Mesenchymal stem cell (in vitro differentiated cells and primary cell): ENCODE measurements at regions not wholly inside any gene's neighbourhood (a gene's known extent, or its start where the extent isn't known, plus 50 kb on each side); places are given as distances from the start of the nearest gene placed in this dataset.

Source experiments
- DNase-seq: peaks from one replicate; pipeline ENCODE4 v3.0.0-alpha.2; 2013
- H2AFZ ChIP-seq: one replicate; pipeline ENCODE4 v1.6.1; 2013; ENCODE audit warnings: low read depth, mild to moderate bottlenecking, control low read depth, inconsistent platforms, low read length, moderate library complexity
- H2AK5ac ChIP-seq: 2 replicates; pipeline ENCODE4 v1.6.1; 2013; ENCODE audit warnings: low read length, moderate library complexity, mild to moderate bottlenecking, inconsistent platforms; ENCODE audit not compliant: severe bottlenecking
- H2BK120ac ChIP-seq: one replicate; pipeline ENCODE4 v1.6.1; 2013; ENCODE audit warnings: low read depth, mild to moderate bottlenecking, inconsistent platforms, low read length, moderate library complexity
- H2BK12ac ChIP-seq, 2 experiments: one replicate each; pipeline ENCODE4 v1.6.1; 2013; ENCODE audit warnings: inconsistent platforms in 2 of 2, low read length in 2 of 2, mild to moderate bottlenecking in 2 of 2, moderate library complexity in 2 of 2, control low read depth in 1 of 2
- H2BK15ac ChIP-seq: one replicate; pipeline ENCODE4 v1.6.1; 2013; ENCODE audit warnings: mild to moderate bottlenecking, low read depth, inconsistent platforms; ENCODE audit not compliant: poor library complexity, severe bottlenecking
- H2BK5ac ChIP-seq: 2 replicates; pipeline ENCODE4 v1.6.1; 2013; ENCODE audit warnings: low read depth, mild to moderate bottlenecking, low read length, control low read depth, inconsistent platforms; ENCODE audit not compliant: poor library complexity, severe bottlenecking
- H3K14ac ChIP-seq, 2 experiments: one replicate each; pipeline ENCODE4 v1.6.1; 2013; ENCODE audit warnings: inconsistent platforms in 2 of 2, low read length in 2 of 2, control low read depth in 1 of 2, mild to moderate bottlenecking in 1 of 2, moderate library complexity in 1 of 2
- H3K18ac ChIP-seq, 2 experiments: one replicate each; pipeline ENCODE4 v1.6.1; 2013; ENCODE audit warnings: inconsistent platforms in 2 of 2, low read length in 2 of 2, control low read depth in 1 of 2, low read depth in 1 of 2, mild to moderate bottlenecking in 1 of 2
- H3K23ac ChIP-seq, 2 experiments: one replicate each; pipeline ENCODE4 v1.6.1; 2013; ENCODE audit warnings: inconsistent platforms in 2 of 2, low read length in 2 of 2, mild to moderate bottlenecking in 2 of 2, moderate library complexity in 2 of 2, control low read depth in 1 of 2
- H3K27ac ChIP-seq: 2 replicates; pipeline ENCODE4 v1.5.1; 2013; ENCODE audit warnings: mild to moderate bottlenecking, moderate library complexity, low read length, control low read depth, inconsistent platforms; ENCODE audit not compliant: poor library complexity, severe bottlenecking
- H3K27me3 ChIP-seq, 2 experiments: 2 replicates each; pipeline versions ENCODE4 v1.6.1 to v1.7.0; 2013; ENCODE audit warnings: low read length in 2 of 2, mild to moderate bottlenecking in 2 of 2, moderate library complexity in 2 of 2, control low read depth in 1 of 2, inconsistent platforms in 1 of 2; ENCODE audit not compliant: control insufficient read depth in 1 of 2, insufficient read depth in 1 of 2
- H3K36me3 ChIP-seq, 2 experiments: 2 replicates each; pipeline versions ENCODE4 v1.6.1 to v1.7.0; 2013; ENCODE audit warnings: low read length in 2 of 2, control low read depth in 1 of 2, inconsistent platforms in 1 of 2, low read depth in 1 of 2, mild to moderate bottlenecking in 1 of 2; ENCODE audit not compliant: insufficient read depth in 2 of 2, control insufficient read depth in 1 of 2
- H3K4ac ChIP-seq, 2 experiments: one replicate each; pipeline ENCODE4 v1.6.1; 2013; ENCODE audit warnings: inconsistent platforms in 2 of 2, low read length in 2 of 2, mild to moderate bottlenecking in 2 of 2, moderate library complexity in 2 of 2, control low read depth in 1 of 2, low read depth in 1 of 2
- H3K4me1 ChIP-seq: 2 replicates; pipeline ENCODE4 v1.6.1; 2013; ENCODE audit warnings: low read depth, low read length, control low read depth; ENCODE audit not compliant: control insufficient read depth, insufficient read depth
- H3K4me2 ChIP-seq: 2 replicates; pipeline ENCODE4 v1.6.1; 2013; ENCODE audit warnings: low read length, mild to moderate bottlenecking, inconsistent platforms; ENCODE audit not compliant: poor library complexity, severe bottlenecking
- H3K4me3 ChIP-seq, 2 experiments: 2 replicates each; pipeline versions ENCODE4 v1.5.1 to v1.7.0; 2013; ENCODE audit warnings: low read length in 2 of 2, mild to moderate bottlenecking in 2 of 2, control low read depth in 1 of 2, low read depth in 1 of 2; ENCODE audit not compliant: insufficient read depth in 1 of 2
- H3K79me1 ChIP-seq: replicated peaks from 2 replicates; pipeline ENCODE4 v1.6.1; 2013; ENCODE audit warnings: mild to moderate bottlenecking, control low read depth, low read length, inconsistent platforms; ENCODE audit not compliant: poor library complexity, severe bottlenecking
- H3K9ac ChIP-seq: 2 replicates; pipeline ENCODE4 v1.7.0; 2013; ENCODE audit warnings: mild to moderate bottlenecking, low read length, moderate library complexity
- H3K9me3 ChIP-seq: 2 replicates; pipeline ENCODE4 v1.7.0; 2013; ENCODE audit warnings: mild to moderate bottlenecking, low read length; ENCODE audit not compliant: control insufficient read depth
- H4K8ac ChIP-seq: one replicate; pipeline ENCODE4 v1.6.1; 2013; ENCODE audit warnings: inconsistent platforms, mild to moderate bottlenecking, low read length, moderate library complexity
- H4K91ac ChIP-seq: one replicate; pipeline ENCODE4 v1.6.1; 2013; ENCODE audit warnings: mild to moderate bottlenecking, low read length, inconsistent platforms
- WGBS: methylation state at CpG from one replicate; pipeline ENCODE4 v1.1.7; 2013; ENCODE audit warnings: mixed read lengths; 5-methylcytosine and 5-hydroxymethylcytosine counted together

GRCh38 chr21:37974081-37974480 lies 57.8 kb upstream of the KCNJ6 start:
- Histone ChIP-seq H3K4me1 (peaks cover 7% of the 10 kb centered on the region), H3K4ac (no peak overlapping the region), H3K9me3 (no peaks in the 10 kb centered on the region), H3K23ac (no peak overlapping the region), H2AK5ac (no peak overlapping the region), H3K14ac (no peak overlapping the region), H3K4me3 (no peak overlapping the region), H2BK120ac (no peak overlapping the region), H3K79me1 (no peaks in the 10 kb centered on the region), H3K4me2 (no peak overlapping the region), H4K8ac (no peak overlapping the region), H3K18ac (no peak overlapping the region), H2BK12ac (no peak overlapping the region), H4K91ac (no peak overlapping the region), H3K27ac (no peak overlapping the region), H3K9ac (no peak overlapping the region), H2BK5ac (no peak overlapping the region), H2AFZ (no peak overlapping the region), H3K27me3 (peaks cover 0 to 70% of the 10 kb centered on the region in 2 experiments), H3K36me3 (no peaks in the 10 kb centered on the region), H2BK15ac (no peak overlapping the region)
- DNase-seq = no peak
- 81% methylated on average over 3 of the region's 6 CpGs for WGBS

DNA sequence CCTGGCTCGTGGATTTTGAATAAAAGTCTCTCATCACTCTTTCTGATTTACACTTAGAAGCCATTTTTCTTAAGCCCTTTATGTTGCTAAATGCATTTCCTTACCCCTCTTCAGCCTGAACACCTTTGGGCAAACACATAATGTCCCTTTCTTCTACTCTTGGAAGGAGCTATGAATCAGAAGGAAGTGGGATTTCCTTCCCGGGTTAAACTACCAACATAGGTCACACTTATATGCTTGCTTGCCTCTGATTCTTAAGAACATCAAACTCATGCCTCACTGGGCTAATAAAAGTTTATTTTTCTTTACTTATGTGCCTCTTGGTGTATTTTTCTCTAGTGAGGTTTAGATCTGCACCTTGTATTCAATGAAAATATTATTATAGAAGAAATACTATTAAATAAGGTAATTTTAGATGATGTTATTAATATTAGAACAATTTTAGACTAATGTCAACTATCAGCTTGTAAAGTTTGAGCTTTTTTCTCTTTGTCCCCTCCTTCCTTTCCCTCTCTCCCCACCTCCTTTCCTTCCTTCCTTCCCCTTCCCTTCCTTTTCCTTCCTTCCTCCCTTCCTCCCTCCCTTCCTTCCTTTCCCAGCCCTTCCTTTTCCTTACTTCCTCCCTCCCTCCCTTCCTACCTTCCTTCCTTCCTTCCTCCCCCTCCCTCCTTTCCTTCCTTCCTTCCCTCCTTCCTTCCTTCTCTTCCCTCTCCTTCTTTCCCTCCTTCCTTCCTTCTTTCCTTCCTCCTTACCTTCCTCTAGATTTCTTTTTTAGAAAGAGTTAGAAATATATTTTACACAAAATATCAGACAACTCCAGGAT lies 66.5 kb upstream of the KCNJ6 start:
- H3K4me3 ChIP-seq = no peak overlapping the region
- DNase-seq = no peak
- H2BK120ac ChIP-seq = no peak overlapping the region
- H2BK15ac ChIP-seq = no peak overlapping the region
- no peak overlapping the region for H4K91ac ChIP-seq
- H3K27ac ChIP-seq = peak overlapping the region; percentile 39
- no peak overlapping the region for H3K23ac ChIP-seq
- H3K4me2 ChIP-seq = no peak overlapping the region
- H3K9me3 ChIP-seq = no peaks in the 10 kb centered on the region
- H4K8ac ChIP-seq = no peak overlapping the region
- no peak overlapping the region for H2BK12ac ChIP-seq
- H2AFZ ChIP-seq = no peak overlapping the region
- peaks cover 3% of the 10 kb centered on the region for H3K4me1 ChIP-seq
- H3K9ac ChIP-seq = no peak overlapping the region
- H2AK5ac ChIP-seq = peak overlapping the region; percentile 68
- no peaks in the 10 kb centered on the region for H3K79me1 ChIP-seq
- peaks cover 0 to 65% of the 10 kb centered on the region in 2 experiments for H3K27me3 ChIP-seq
- H2BK5ac ChIP-seq = no peak overlapping the region
- no peaks in the 10 kb centered on the region for H3K36me3 ChIP-seq
- WGBS = 92% methylated on average over 1 of the region's 2 CpGs
- no peak overlapping the region for H3K4ac ChIP-seq
- no peak overlapping the region for H3K14ac ChIP-seq
- no peak overlapping the region for H3K18ac ChIP-seq

GRCh38 chr21:37983336-37984095 lies 67.3 kb upstream of the KCNJ6 start:
- Histone ChIP-seq H2BK12ac (no peak overlapping the region), H3K4me3 (no peak overlapping the region), H2BK5ac (no peak overlapping the region), H3K18ac (no peak overlapping the region), H4K8ac (no peak overlapping the region), H3K36me3 (no peaks in the 10 kb centered on the region), H3K27me3 (peaks cover 0 to 66% of the 10 kb centered on the region in 2 experiments), H2BK120ac (no peak overlapping the region), H2AFZ (no peak overlapping the region), H3K27ac (peak overlapping the region; percentile 75), H3K23ac (no peak overlapping the region), H3K4ac (no peak overlapping the region), H3K4me1 (peaks cover 3% of the 10 kb centered on the region), H4K91ac (no peak overlapping the region), H2BK15ac (no peak overlapping the region), H3K4me2 (no peak overlapping the region), H3K9ac (no peak overlapping the region), H3K9me3 (no peaks in the 10 kb centered on the region), H2AK5ac (no peak overlapping the region), H3K14ac (no peak overlapping the region), H3K79me1 (no peaks in the 10 kb centered on the region)
- WGBS = 40% methylated on average over 4 of the region's 5 CpGs
- no peak for DNase-seq

- H3K4me3 ChIP-seq = no peak overlapping the region
- H3K18ac ChIP-seq = no peak overlapping the region
- H3K23ac ChIP-seq = no peak overlapping the region
- H3K9ac ChIP-seq = no peak overlapping the region
- no peaks in the 10 kb centered on the region for H3K9me3 ChIP-seq
- no peak overlapping the region for H2BK120ac ChIP-seq
- H3K27me3 ChIP-seq = peaks cover 0 to 68% of the 10 kb centered on the region in 2 experiments
- WGBS = 94% methylated on average over 2 of the region's 2 CpGs
- no peak overlapping the region for H4K8ac ChIP-seq
- no peaks in the 10 kb centered on the region for H3K79me1 ChIP-seq
- no peak overlapping the region for H3K14ac ChIP-seq
- H2BK12ac ChIP-seq = no peak overlapping the region
- H3K4me1 ChIP-seq = peaks cover 3% of the 10 kb centered on the region
- DNase-seq = no peak
- no peak overlapping the region for H3K27ac ChIP-seq
- no peak overlapping the region for H4K91ac ChIP-seq
- H3K4ac ChIP-seq = no peak overlapping the region
- no peak overlapping the region for H2BK15ac ChIP-seq
- H3K4me2 ChIP-seq = no peak overlapping the region
- H3K36me3 ChIP-seq = no peaks in the 10 kb centered on the region
- H2BK5ac ChIP-seq = no peak overlapping the region
- no peak overlapping the region for H2AFZ ChIP-seq
- H2AK5ac ChIP-seq = peak overlapping the region; percentile 37
These were observed 68.2 kb upstream of the KCNJ6 start for GRCh38 chr21:37984416-37984815.
